WTC11 (cell line): ENCODE measurements at regions not wholly inside any gene's neighbourhood (a gene's known extent, or its start where the extent isn't known, plus 50 kb on each side); places are given as distances from the start of the nearest gene placed in this dataset.

Experiments
- ATAC-seq: fragments of 200-7000 bp; cut with Tn5 transposase; 2 replicates; pipeline ENCODE4 v1.10.0; 2021; ENCODE audit warnings: mild to moderate bottlenecking, moderate library complexity
- CTCF ChIA-PET: fragments of 300-600 bp; sonication (Branson Sonifier 250); formaldehyde crosslinking; loops from one replicate; lab custom pipeline; 2021; ENCODE audit warnings: antibody characterized with exemption; lab: Charles Lee
- POLR2A ChIA-PET: fragments of 350-600 bp; sonication (Branson Sonifier 250); formaldehyde crosslinking; loops from one replicate; lab custom pipeline; 2021; ENCODE audit warnings: antibody characterized with exemption; lab: Charles Lee
- DNase-seq: peaks from one replicate; pipeline ENCODE4 v3.0.0; 2021; ENCODE audit warnings: low spot score
- H3K27ac Mint-ChIP-seq: 2 replicates; pipeline ENCODE4 v1.8.0; 2021; ENCODE audit warnings: mixed read lengths
- H3K27me3 Mint-ChIP-seq: 2 replicates; pipeline ENCODE4 v1.8.0; 2021; ENCODE audit warnings: low read depth, mild to moderate bottlenecking, moderate library complexity, mixed read lengths
- H3K36me3 Mint-ChIP-seq: 2 replicates; pipeline ENCODE4 v1.8.0; 2021; ENCODE audit warnings: mixed read lengths
- H3K4me1 Mint-ChIP-seq: 2 replicates; pipeline ENCODE4 v1.8.0; 2022; ENCODE audit warnings: mixed read lengths
- H3K4me3 Mint-ChIP-seq: 2 replicates; pipeline ENCODE4 v1.8.0; 2021; ENCODE audit warnings: mild to moderate bottlenecking, moderate library complexity, mixed read lengths
- H3K9me3 Mint-ChIP-seq: 2 replicates; pipeline ENCODE4 v1.8.0; 2021; ENCODE audit warnings: mixed read lengths
- CREB1 ChIP-seq: sonication (generic); formaldehyde crosslinking; IDR thresholded peaks from 2 replicates; pipeline ENCODE4 v1.8.0; 2023; ENCODE audit warnings: mild to moderate bottlenecking, missing genetic modification reagents
- ETV6 ChIP-seq: sonication (generic); formaldehyde crosslinking; IDR thresholded peaks from 2 replicates; pipeline ENCODE4 v1.8.1; 2022; ENCODE audit warnings: mild to moderate bottlenecking, missing genetic modification reagents
- FOXK1 ChIP-seq: sonication (generic); formaldehyde crosslinking; IDR thresholded peaks from 2 replicates; pipeline ENCODE4 v1.8.0; 2022; ENCODE audit warnings: mild to moderate bottlenecking, moderate library complexity, missing genetic modification reagents
- GTF2I ChIP-seq: fragments of 250-450 bp; sonication (Bioruptor Pico); conservative IDR thresholded peaks from 2 replicates; pipeline ENCODE4 v1.4.0; 2021; ENCODE audit warnings: mild to moderate bottlenecking
- IRF2 ChIP-seq: sonication (generic); formaldehyde crosslinking; IDR thresholded peaks from 2 replicates; pipeline ENCODE4 v1.8.0; 2022; ENCODE audit warnings: low read depth, missing genetic modification reagents, borderline replicate concordance
- JAZF1 ChIP-seq: fragments of 250-450 bp; sonication (Bioruptor Pico); IDR thresholded peaks from 2 replicates; pipeline ENCODE4 v1.9.0; 2021; ENCODE audit warnings: moderate library complexity, mild to moderate bottlenecking, inconsistent platforms
- NR1H2 ChIP-seq: sonication (generic); formaldehyde crosslinking; IDR thresholded peaks from 2 replicates; pipeline ENCODE4 v1.9.0; 2021; ENCODE audit warnings: mild to moderate bottlenecking, moderate library complexity, missing genetic modification reagents
- ZBTB21 ChIP-seq: sonication (generic); formaldehyde crosslinking; IDR thresholded peaks from 2 replicates; pipeline ENCODE4 v1.8.1; 2023; ENCODE audit warnings: mild to moderate bottlenecking, missing genetic modification reagents, borderline replicate concordance
- ZNF138 ChIP-seq: sonication (generic); formaldehyde crosslinking; conservative IDR thresholded peaks from 2 replicates; pipeline ENCODE4 v1.8.1; 2022; ENCODE audit warnings: mild to moderate bottlenecking, moderate library complexity, missing genetic modification reagents
- ZNF423 ChIP-seq: fragments of 250-450 bp; sonication (Bioruptor Pico); IDR thresholded peaks from 2 replicates; pipeline ENCODE4 v2.1.2; 2022; ENCODE audit warnings: mild to moderate bottlenecking, moderate library complexity
- ZNF671 ChIP-seq: fragments of 250-450 bp; sonication (Bioruptor Pico); IDR thresholded peaks from 2 replicates; pipeline ENCODE4 v1.8.0; 2021; ENCODE audit warnings: mild to moderate bottlenecking
- TF ChIP-seq, protein P1 (sequence below): sonication (generic); formaldehyde crosslinking; IDR thresholded peaks from 2 replicates; pipeline ENCODE4 v1.8.0; 2023; ENCODE audit warnings: missing genetic modification reagents, mild to moderate bottlenecking, borderline replicate concordance
- TF ChIP-seq, protein P2 (sequence below): sonication (generic); formaldehyde crosslinking; IDR thresholded peaks from 2 replicates; pipeline ENCODE4 v1.8.0; 2022; ENCODE audit warnings: mild to moderate bottlenecking, missing genetic modification reagents
- TF ChIP-seq, protein P3 (sequence below): sonication (generic); formaldehyde crosslinking; conservative IDR thresholded peaks from 2 replicates; pipeline ENCODE4 v1.8.1; 2023; ENCODE audit warnings: mild to moderate bottlenecking, low read depth, missing genetic modification reagents, moderate library complexity
- TF ChIP-seq, protein P4 (sequence below): sonication (generic); formaldehyde crosslinking; IDR thresholded peaks from 2 replicates; pipeline ENCODE4 v1.8.1; 2023; ENCODE audit warnings: mild to moderate bottlenecking, missing genetic modification reagents
- TF ChIP-seq, protein P5 (sequence below): sonication (generic); formaldehyde crosslinking; IDR thresholded peaks from 2 replicates; pipeline ENCODE4 v1.8.1; 2023; ENCODE audit warnings: mild to moderate bottlenecking, missing genetic modification reagents, borderline replicate concordance
- TF ChIP-seq, protein P6 (sequence below): fragments of 200-600 bp; IDR thresholded peaks from 2 replicates; pipeline ENCODE4 v1.8.0; 2022; ENCODE audit warnings: antibody characterized with exemption

DNA sequence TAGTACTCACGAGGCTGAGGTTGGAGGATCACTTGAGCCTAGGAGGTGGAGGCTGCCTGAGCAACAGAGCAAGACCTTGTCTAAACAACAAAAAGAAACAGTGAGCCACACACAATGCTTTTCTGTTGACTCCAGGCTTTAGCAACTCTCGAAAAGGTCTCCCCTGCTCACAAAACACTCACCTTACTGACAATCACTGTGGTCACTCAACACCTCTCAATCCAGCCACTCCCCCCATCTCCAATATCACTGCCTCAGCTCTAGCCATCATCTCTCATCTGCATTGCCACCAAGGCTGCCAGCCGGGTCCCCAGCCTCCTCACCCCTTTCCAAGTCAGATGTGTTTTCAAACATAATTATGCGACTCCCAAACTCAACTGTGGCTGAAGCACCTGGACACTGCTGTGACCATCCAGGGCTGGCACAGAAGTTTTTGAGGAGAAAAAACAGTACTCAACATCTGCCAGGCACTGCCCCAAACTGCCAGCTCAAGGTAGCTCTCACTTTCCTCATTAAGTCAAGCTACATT is 218.0 kb upstream of the ARID1B start (continued):
- TF ChIP-seq, protein P1, sequence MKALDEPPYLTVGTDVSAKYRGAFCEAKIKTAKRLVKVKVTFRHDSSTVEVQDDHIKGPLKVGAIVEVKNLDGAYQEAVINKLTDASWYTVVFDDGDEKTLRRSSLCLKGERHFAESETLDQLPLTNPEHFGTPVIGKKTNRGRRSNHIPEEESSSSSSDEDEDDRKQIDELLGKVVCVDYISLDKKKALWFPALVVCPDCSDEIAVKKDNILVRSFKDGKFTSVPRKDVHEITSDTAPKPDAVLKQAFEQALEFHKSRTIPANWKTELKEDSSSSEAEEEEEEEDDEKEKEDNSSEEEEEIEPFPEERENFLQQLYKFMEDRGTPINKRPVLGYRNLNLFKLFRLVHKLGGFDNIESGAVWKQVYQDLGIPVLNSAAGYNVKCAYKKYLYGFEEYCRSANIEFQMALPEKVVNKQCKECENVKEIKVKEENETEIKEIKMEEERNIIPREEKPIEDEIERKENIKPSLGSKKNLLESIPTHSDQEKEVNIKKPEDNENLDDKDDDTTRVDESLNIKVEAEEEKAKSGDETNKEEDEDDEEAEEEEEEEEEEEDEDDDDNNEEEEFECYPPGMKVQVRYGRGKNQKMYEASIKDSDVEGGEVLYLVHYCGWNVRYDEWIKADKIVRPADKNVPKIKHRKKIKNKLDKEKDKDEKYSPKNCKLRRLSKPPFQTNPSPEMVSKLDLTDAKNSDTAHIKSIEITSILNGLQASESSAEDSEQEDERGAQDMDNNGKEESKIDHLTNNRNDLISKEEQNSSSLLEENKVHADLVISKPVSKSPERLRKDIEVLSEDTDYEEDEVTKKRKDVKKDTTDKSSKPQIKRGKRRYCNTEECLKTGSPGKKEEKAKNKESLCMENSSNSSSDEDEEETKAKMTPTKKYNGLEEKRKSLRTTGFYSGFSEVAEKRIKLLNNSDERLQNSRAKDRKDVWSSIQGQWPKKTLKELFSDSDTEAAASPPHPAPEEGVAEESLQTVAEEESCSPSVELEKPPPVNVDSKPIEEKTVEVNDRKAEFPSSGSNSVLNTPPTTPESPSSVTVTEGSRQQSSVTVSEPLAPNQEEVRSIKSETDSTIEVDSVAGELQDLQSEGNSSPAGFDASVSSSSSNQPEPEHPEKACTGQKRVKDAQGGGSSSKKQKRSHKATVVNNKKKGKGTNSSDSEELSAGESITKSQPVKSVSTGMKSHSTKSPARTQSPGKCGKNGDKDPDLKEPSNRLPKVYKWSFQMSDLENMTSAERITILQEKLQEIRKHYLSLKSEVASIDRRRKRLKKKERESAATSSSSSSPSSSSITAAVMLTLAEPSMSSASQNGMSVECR (CRISPR knock-in tag) = no peak
- no peak for TF ChIP-seq IRF2
- no peak for TF ChIP-seq CREB1
- no peak for TF ChIP-seq ZBTB21 (CRISPR knock-in tag)

DNA sequence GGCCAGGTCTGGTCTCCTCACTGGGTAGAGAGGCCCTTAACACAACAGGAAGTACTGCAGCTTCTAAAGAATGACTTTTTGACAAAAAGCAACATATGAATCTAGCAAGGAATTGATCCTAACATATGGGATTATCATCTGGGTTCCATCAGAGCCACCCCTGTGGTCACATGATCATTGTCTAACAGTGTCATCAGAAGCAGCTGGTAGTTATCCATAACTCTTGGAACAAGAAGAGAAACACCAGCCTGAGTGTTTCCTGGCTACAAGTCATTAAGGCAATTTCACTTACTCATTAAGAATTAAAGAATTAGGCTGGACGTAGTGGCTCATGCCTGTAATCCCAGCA is 219.3 kb upstream of the ARID1B start:
- ChIA-PET POLR2A (no interaction called here), CTCF (no interaction called here)
- Mint-ChIP-seq H3K36me3 (peaks cover 12% of the 10 kb centered on the region), H3K27me3 (no peaks in the 10 kb centered on the region), H3K4me3 (no peak overlapping the region), H3K9me3 (peaks cover 25% of the 10 kb centered on the region), H3K27ac (no peak overlapping the region), H3K4me1 (no peaks in the 10 kb centered on the region)
- TF ChIP-seq, protein P2, sequence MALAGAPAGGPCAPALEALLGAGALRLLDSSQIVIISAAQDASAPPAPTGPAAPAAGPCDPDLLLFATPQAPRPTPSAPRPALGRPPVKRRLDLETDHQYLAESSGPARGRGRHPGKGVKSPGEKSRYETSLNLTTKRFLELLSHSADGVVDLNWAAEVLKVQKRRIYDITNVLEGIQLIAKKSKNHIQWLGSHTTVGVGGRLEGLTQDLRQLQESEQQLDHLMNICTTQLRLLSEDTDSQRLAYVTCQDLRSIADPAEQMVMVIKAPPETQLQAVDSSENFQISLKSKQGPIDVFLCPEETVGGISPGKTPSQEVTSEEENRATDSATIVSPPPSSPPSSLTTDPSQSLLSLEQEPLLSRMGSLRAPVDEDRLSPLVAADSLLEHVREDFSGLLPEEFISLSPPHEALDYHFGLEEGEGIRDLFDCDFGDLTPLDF (CRISPR knock-in tag) = no peak
- DNase-seq (no peak), ATAC-seq (no peak)

DNA sequence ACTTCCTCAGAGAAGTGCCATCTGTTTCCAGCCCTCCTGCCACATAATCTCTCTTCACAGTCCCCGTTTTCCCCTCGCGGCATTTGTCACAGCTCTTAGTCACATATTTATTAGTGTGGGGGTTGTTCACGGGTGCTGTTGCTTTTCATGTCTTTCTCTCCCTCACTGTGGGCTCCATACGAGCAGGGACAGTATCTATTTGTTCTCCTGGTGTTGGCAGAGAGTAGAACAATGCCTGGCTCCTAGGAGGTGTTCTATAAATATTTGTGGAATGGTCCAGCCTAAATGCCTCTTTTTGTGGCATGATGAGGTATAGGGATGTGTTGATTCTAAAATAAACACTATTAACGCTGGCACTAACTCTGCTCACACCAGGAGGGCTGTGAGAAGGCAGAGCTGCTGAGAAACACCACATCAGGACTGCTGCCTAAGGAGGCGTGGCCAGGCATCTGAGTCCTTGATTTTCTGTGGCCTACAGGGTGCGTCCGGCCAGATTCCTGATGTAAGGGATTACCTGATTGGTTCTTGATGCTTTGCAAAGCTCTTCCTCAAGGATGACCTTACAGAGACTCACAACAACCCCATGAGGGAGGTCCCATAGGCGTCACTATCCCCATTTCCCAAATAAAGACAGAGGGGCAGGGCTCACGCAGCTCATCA is 219.8 kb upstream of the ARID1B start:
- peaks cover 12% of the 10 kb centered on the region for H3K36me3 Mint-ChIP-seq
- no peaks in the 10 kb centered on the region for H3K4me1 Mint-ChIP-seq
- H3K9me3 Mint-ChIP-seq = peaks cover 25% of the 10 kb centered on the region
- H3K27ac Mint-ChIP-seq = no peak overlapping the region
- no peak for DNase-seq
- peak; percentile 95 for ATAC-seq
- H3K27me3 Mint-ChIP-seq = no peaks in the 10 kb centered on the region
- TF ChIP-seq ZNF423 (CRISPR knock-in tag) = no peak
- TF ChIP-seq ZNF138 = no peak
- no peak for TF ChIP-seq ZNF671 (CRISPR knock-in tag)
- no peak for TF ChIP-seq JAZF1
- TF ChIP-seq FOXK1 (CRISPR knock-in tag) = no peak
- no peak for TF ChIP-seq ETV6
- TF ChIP-seq CREB1 = no peak
- TF ChIP-seq NR1H2 (CRISPR knock-in tag) = no peak
- TF ChIP-seq, protein P3, sequence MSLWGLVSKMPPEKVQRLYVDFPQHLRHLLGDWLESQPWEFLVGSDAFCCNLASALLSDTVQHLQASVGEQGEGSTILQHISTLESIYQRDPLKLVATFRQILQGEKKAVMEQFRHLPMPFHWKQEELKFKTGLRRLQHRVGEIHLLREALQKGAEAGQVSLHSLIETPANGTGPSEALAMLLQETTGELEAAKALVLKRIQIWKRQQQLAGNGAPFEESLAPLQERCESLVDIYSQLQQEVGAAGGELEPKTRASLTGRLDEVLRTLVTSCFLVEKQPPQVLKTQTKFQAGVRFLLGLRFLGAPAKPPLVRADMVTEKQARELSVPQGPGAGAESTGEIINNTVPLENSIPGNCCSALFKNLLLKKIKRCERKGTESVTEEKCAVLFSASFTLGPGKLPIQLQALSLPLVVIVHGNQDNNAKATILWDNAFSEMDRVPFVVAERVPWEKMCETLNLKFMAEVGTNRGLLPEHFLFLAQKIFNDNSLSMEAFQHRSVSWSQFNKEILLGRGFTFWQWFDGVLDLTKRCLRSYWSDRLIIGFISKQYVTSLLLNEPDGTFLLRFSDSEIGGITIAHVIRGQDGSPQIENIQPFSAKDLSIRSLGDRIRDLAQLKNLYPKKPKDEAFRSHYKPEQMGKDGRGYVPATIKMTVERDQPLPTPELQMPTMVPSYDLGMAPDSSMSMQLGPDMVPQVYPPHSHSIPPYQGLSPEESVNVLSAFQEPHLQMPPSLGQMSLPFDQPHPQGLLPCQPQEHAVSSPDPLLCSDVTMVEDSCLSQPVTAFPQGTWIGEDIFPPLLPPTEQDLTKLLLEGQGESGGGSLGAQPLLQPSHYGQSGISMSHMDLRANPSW (CRISPR knock-in tag) = no peak
- TF ChIP-seq, protein P4, sequence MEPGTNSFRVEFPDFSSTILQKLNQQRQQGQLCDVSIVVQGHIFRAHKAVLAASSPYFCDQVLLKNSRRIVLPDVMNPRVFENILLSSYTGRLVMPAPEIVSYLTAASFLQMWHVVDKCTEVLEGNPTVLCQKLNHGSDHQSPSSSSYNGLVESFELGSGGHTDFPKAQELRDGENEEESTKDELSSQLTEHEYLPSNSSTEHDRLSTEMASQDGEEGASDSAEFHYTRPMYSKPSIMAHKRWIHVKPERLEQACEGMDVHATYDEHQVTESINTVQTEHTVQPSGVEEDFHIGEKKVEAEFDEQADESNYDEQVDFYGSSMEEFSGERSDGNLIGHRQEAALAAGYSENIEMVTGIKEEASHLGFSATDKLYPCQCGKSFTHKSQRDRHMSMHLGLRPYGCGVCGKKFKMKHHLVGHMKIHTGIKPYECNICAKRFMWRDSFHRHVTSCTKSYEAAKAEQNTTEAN (CRISPR knock-in tag) = no peak
- TF ChIP-seq, protein P5, sequence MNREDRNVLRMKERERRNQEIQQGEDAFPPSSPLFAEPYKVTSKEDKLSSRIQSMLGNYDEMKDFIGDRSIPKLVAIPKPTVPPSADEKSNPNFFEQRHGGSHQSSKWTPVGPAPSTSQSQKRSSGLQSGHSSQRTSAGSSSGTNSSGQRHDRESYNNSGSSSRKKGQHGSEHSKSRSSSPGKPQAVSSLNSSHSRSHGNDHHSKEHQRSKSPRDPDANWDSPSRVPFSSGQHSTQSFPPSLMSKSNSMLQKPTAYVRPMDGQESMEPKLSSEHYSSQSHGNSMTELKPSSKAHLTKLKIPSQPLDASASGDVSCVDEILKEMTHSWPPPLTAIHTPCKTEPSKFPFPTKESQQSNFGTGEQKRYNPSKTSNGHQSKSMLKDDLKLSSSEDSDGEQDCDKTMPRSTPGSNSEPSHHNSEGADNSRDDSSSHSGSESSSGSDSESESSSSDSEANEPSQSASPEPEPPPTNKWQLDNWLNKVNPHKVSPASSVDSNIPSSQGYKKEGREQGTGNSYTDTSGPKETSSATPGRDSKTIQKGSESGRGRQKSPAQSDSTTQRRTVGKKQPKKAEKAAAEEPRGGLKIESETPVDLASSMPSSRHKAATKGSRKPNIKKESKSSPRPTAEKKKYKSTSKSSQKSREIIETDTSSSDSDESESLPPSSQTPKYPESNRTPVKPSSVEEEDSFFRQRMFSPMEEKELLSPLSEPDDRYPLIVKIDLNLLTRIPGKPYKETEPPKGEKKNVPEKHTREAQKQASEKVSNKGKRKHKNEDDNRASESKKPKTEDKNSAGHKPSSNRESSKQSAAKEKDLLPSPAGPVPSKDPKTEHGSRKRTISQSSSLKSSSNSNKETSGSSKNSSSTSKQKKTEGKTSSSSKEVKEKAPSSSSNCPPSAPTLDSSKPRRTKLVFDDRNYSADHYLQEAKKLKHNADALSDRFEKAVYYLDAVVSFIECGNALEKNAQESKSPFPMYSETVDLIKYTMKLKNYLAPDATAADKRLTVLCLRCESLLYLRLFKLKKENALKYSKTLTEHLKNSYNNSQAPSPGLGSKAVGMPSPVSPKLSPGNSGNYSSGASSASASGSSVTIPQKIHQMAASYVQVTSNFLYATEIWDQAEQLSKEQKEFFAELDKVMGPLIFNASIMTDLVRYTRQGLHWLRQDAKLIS (CRISPR knock-in tag) = no peak
- TF ChIP-seq GTF2I (CRISPR knock-in tag) = no peak
- TF ChIP-seq, protein P6, sequence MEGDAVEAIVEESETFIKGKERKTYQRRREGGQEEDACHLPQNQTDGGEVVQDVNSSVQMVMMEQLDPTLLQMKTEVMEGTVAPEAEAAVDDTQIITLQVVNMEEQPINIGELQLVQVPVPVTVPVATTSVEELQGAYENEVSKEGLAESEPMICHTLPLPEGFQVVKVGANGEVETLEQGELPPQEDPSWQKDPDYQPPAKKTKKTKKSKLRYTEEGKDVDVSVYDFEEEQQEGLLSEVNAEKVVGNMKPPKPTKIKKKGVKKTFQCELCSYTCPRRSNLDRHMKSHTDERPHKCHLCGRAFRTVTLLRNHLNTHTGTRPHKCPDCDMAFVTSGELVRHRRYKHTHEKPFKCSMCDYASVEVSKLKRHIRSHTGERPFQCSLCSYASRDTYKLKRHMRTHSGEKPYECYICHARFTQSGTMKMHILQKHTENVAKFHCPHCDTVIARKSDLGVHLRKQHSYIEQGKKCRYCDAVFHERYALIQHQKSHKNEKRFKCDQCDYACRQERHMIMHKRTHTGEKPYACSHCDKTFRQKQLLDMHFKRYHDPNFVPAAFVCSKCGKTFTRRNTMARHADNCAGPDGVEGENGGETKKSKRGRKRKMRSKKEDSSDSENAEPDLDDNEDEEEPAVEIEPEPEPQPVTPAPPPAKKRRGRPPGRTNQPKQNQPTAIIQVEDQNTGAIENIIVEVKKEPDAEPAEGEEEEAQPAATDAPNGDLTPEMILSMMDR = no peak
- ChIA-PET CTCF (interaction anchor here (0.5 kb wide), 1 partner anchor 385 kb away, joined by 3 read pairs; no protein-coding TSS in a partner anchor), POLR2A (no interaction called here)
- H3K4me3 Mint-ChIP-seq = no peak overlapping the region
